ENCODE measurements at regions not wholly inside any gene's neighbourhood (a gene's known extent, or its start where the extent isn't known, plus 50 kb on each side); places are given as distances from the start of the nearest gene placed in this dataset.

- TF ChIP-seq CTCF (IDR thresholded peaks at IDR 0.05) = no peak
- TF ChIP-seq POLR2A (IDR thresholded peaks at IDR 0.05) = no peak
These were observed 66.9 kb upstream of the GRID2 start for GRCh38 chr4:92236877-92237276.
